ENCODE measurements at regions not wholly inside any gene's neighbourhood (a gene's known extent, or its start where the extent isn't known, plus 50 kb on each side); places are given as distances from the start of the nearest gene placed in this dataset.

DNA sequence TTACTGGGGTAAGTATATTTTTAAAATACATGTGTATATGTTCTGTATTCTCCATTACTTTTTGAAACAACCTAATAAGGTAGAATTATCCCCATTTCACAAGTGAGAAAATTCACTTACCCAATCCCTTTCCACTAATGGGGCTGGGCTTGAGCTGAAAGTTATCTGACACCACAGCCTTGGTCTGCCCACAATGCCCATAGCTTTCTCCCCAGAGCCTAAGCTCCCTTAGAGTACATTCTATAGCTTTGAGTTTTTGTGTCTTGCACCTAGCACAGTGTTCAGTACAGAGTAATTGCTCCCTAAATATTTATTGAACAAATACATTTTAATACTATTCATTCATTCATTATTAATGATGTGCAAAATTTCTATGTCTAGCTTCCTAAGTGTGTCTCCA, 152.7 kb upstream of the RUNX1 start:
- TF ChIP-seq, protein P1, sequence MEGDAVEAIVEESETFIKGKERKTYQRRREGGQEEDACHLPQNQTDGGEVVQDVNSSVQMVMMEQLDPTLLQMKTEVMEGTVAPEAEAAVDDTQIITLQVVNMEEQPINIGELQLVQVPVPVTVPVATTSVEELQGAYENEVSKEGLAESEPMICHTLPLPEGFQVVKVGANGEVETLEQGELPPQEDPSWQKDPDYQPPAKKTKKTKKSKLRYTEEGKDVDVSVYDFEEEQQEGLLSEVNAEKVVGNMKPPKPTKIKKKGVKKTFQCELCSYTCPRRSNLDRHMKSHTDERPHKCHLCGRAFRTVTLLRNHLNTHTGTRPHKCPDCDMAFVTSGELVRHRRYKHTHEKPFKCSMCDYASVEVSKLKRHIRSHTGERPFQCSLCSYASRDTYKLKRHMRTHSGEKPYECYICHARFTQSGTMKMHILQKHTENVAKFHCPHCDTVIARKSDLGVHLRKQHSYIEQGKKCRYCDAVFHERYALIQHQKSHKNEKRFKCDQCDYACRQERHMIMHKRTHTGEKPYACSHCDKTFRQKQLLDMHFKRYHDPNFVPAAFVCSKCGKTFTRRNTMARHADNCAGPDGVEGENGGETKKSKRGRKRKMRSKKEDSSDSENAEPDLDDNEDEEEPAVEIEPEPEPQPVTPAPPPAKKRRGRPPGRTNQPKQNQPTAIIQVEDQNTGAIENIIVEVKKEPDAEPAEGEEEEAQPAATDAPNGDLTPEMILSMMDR (IDR thresholded peaks at IDR 0.05; ENCODE audit: low read length): no peak
- TF ChIP-seq EZH2 (optimal IDR thresholded peaks at IDR 0.05; ENCODE audit: low read depth, low read length): no peak
- TF ChIP-seq EZH2phosphoT487 (IDR thresholded peaks at IDR 0.05; ENCODE audit: low read length): no peak
